GM12875 (cell line): ENCODE measurements at regions not wholly inside any gene's neighbourhood (a gene's known extent, or its start where the extent isn't known, plus 50 kb on each side); places are given as distances from the start of the nearest gene placed in this dataset.

Experiments used
- H3K4me3 ChIP-seq: one replicate; pipeline ENCODE4 v1.5.1; 2011; ENCODE audit warnings: low read depth, low read length, control low read depth
- CTCF ChIP-seq: IDR thresholded peaks from 2 replicates; pipeline ENCODE4 v1.5.1; 2011; ENCODE audit warnings: low read depth, mild to moderate bottlenecking, control low read depth, inconsistent platforms, low read length, moderate library complexity, borderline replicate concordance; ENCODE audit not compliant: insufficient read depth

GRCh38 chr12:88985631-88986030 is 366.7 kb downstream of the DUSP6 start:
- TF ChIP-seq CTCF = no peak
- no peak overlapping the region for H3K4me3 ChIP-seq

- no peak for TF ChIP-seq CTCF
- H3K4me3 ChIP-seq = no peak overlapping the region
Observed at GRCh38 chr12:88985011-88985410, 367.3 kb downstream of the DUSP6 start.

GRCh38 chr12:88982694-88983093 is 369.6 kb downstream of the DUSP6 start:
- no peak for TF ChIP-seq CTCF
- H3K4me3 ChIP-seq = no peak overlapping the region

GRCh38 chr12:88977115-88977514 is 375.2 kb downstream of the DUSP6 start:
- H3K4me3 ChIP-seq = no peak overlapping the region
- TF ChIP-seq CTCF = no peak

- no peak for TF ChIP-seq CTCF
- H3K4me3 ChIP-seq = no peak overlapping the region
Observed at GRCh38 chr12:88973998-88974397, 378.3 kb downstream of the DUSP6 start.

GRCh38 chr12:88970740-88971139 is 381.6 kb downstream of the DUSP6 start:
- TF ChIP-seq CTCF = no peak
- no peak overlapping the region for H3K4me3 ChIP-seq

- H3K4me3 ChIP-seq = no peak overlapping the region
- no peak for TF ChIP-seq CTCF
Observed at GRCh38 chr12:88969127-88969526, 383.2 kb downstream of the DUSP6 start.
